Right atrium auricular region (tissue), 2 donors: ENCODE measurements at regions not wholly inside any gene's neighbourhood (a gene's known extent, or its start where the extent isn't known, plus 50 kb on each side); places are given as distances from the start of the nearest gene placed in this dataset.

Source experiments
- DNase-seq: peaks from one replicate; pipeline ENCODE4 v3.0.0-alpha.2; 2019; ENCODE audit warnings: low spot score
- H3K27ac ChIP-seq, 2 donors: fragments of 200-600 bp; sonication (generic); 1 replicate in 1 of 2; 2 replicates in 1 of 2; pipeline ENCODE4 v1.5.1; 2016 to 2019
- H3K27me3 ChIP-seq, 2 donors: fragments of 200-600 bp; sonication (generic); one replicate each; pipeline versions ENCODE4 v1.5.1 to v1.6.0; 2017 to 2019
- H3K36me3 ChIP-seq: fragments of 200-600 bp; sonication (generic); one replicate; pipeline ENCODE4 v1.5.1; 2016
- H3K4me1 ChIP-seq, 2 donors: fragments of 200-600 bp; sonication (generic); one replicate each; pipeline versions ENCODE4 v1.5.1 to v1.6.0; 2017 to 2019
- H3K4me3 ChIP-seq, 2 donors: fragments of 200-600 bp; sonication (generic); 1 replicate in 1 of 2; 2 replicates in 1 of 2; pipeline ENCODE4 v1.5.1; 2017 to 2019; ENCODE audit warnings: mild to moderate bottlenecking in 1 of 2, moderate library complexity in 1 of 2
- H3K9me3 ChIP-seq, 2 donors: fragments of 200-600 bp; sonication (generic); one replicate each; pipeline ENCODE4 v1.5.1; 2019
- TF ChIP-seq, protein P1 (sequence below), 2 donors: fragments of 200-600 bp; sonication (generic); IDR thresholded peaks; one replicate each; pipeline ENCODE4 v1.5.1; 2019; ENCODE audit warnings: antibody characterized with exemption in 2 of 2

DNA sequence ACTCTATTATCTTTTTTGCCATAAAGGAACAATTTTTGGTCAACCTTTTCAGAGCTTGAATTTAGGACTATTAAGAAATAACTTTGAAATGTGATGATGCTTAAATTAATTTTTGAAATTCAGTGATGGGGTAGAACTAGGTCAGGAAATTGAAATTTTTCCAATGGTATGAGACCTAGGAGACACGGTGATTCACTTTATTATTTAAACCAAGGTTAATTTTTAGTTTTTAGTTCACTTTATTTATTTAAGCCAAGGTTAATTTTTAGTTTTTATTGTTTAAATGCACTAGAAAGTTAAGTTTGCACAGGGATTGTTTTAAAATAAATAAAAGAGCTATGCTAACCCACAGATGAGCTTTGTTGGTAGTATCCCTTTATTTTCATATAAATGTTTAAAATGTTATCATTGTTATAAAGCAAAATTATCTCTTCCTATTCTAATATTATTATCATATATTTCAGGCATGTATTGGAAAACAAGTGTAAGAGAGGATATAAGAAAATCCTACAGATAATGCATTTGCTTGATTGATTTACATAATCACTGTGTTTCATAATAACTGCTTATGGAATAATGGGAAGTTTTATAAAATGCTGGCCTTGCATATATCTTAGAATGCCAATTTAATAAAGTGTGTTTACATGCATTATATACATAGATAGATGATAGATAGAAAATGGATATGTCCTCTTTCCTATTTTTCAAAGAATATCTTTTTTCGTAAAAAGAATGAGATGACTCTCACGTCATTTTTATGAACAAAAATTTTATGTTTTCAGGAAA is 163.6 kb downstream of the HGF start:
- DNase-seq = no peak
- no peaks in the 10 kb centered on the region for H3K27me3 ChIP-seq
- H3K4me3 ChIP-seq = no peak overlapping the region
- no peaks in the 10 kb centered on the region for H3K36me3 ChIP-seq
- TF ChIP-seq, protein P1, sequence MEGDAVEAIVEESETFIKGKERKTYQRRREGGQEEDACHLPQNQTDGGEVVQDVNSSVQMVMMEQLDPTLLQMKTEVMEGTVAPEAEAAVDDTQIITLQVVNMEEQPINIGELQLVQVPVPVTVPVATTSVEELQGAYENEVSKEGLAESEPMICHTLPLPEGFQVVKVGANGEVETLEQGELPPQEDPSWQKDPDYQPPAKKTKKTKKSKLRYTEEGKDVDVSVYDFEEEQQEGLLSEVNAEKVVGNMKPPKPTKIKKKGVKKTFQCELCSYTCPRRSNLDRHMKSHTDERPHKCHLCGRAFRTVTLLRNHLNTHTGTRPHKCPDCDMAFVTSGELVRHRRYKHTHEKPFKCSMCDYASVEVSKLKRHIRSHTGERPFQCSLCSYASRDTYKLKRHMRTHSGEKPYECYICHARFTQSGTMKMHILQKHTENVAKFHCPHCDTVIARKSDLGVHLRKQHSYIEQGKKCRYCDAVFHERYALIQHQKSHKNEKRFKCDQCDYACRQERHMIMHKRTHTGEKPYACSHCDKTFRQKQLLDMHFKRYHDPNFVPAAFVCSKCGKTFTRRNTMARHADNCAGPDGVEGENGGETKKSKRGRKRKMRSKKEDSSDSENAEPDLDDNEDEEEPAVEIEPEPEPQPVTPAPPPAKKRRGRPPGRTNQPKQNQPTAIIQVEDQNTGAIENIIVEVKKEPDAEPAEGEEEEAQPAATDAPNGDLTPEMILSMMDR (IDR thresholded peaks at IDR 0.05) = no peak
- H3K27ac ChIP-seq = no peak overlapping the region
- no peaks in the 10 kb centered on the region for H3K4me1 ChIP-seq
- no peaks in the 10 kb centered on the region for H3K9me3 ChIP-seq

DNA sequence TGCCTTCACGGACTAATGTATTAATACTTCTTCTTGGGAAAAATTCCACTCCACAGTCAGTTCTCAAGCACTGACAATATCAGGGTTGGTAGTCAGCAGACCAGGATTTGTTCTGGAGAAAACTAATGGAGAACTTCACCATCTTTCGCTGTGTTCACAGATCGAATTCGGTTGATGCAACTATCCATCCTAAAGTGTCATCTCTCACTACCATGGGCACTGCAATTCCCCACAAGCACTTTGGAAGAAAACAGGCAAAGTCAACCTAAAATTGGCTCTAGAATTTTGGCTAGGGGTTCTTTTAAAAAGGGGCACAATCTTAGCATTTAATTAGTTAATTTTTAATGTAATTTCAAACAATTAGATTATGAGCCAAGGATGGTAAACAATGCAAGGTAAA is 164.4 kb downstream of the HGF start:
- Histone ChIP-seq H3K27me3 (no peaks in the 10 kb centered on the region), H3K4me1 (no peaks in the 10 kb centered on the region), H3K27ac (no peak overlapping the region), H3K9me3 (no peaks in the 10 kb centered on the region), H3K36me3 (no peaks in the 10 kb centered on the region), H3K4me3 (no peak overlapping the region)
- TF ChIP-seq, protein P1 (IDR thresholded peaks at IDR 0.05) = no peak
- no peak for DNase-seq

DNA sequence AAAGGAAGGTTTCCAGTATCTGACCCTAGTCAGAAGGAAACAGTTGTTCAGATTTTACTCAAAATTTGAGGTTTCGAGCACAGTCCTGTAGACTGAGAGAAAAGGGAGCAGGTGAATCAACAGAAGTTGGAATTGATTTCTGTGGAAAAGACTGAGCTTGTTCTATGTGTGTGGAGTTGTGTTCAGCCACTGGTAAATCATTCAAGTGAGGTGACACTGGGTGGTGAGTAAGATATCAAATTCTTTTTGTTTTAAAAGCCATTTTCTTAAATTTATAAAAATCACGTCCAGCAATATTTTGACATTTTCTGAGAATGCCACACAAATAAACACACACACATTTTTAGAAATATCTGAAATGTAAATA is 165.1 kb downstream of the HGF start:
- Histone ChIP-seq H3K36me3 (no peaks in the 10 kb centered on the region), H3K27me3 (no peaks in the 10 kb centered on the region), H3K27ac (no peak overlapping the region), H3K4me1 (no peaks in the 10 kb centered on the region), H3K9me3 (no peaks in the 10 kb centered on the region), H3K4me3 (no peak overlapping the region)
- DNase-seq = no peak
- TF ChIP-seq, protein P1 (IDR thresholded peaks at IDR 0.05) = no peak

DNA sequence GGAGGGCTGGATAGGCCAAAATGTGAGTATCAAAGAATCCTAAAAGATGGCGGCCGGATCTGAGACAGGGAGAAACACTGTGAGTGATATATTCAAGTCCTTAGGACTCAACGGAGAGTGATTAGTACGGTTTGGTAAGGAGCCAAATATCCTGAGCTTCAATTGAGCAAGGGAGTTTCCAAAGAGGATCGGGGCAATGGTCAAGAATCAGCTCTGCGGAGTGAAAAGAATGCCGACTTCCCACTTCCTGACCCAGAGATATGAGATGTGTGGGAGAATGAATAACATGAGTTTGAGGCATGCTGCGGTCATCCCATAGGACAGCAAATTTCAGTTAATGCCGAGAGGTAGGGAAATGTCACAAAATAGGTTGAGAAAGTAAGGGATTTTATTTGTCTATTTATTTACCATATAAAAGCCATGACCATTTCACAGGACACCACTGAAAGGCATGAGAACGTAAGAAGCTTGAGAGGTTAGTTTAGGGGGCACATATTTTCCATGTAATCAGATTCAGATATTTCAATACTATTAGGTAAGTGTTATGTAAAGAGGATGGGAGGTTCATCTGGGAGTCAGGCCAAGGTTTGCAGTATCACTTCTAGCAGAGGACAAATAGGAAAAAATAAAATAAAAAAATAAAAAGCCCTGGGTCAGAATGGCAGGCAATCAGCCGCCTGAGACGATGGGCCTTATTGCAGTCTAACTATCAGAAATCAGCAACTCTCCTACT is 165.6 kb downstream of the HGF start:
- DNase-seq = no peak
- Histone ChIP-seq H3K27ac (no peak overlapping the region), H3K9me3 (no peaks in the 10 kb centered on the region), H3K4me1 (no peaks in the 10 kb centered on the region), H3K4me3 (no peak overlapping the region), H3K27me3 (no peaks in the 10 kb centered on the region), H3K36me3 (no peaks in the 10 kb centered on the region)
- TF ChIP-seq, protein P1 (IDR thresholded peaks at IDR 0.05) = no peak

DNA sequence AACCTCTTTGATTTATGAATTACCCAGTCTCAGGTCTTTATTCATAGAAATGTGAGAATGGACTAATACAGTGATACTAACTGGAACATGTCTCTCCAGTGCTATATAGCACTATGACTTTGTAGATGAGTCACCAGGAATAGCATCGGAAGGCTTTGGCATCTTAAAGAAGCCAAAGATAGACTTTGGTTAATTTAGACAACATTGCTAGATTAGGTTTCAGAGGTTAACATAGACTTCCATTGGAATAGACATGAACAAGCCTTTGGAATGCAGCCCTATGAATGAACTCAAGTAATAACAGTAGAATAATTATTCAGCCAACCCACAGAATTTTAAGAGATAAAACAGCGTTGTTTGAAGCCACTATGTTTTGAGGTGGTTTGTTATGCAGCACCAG is 169.2 kb downstream of the HGF start:
- Histone ChIP-seq H3K27me3 (no peaks in the 10 kb centered on the region), H3K4me1 (no peaks in the 10 kb centered on the region), H3K9me3 (no peaks in the 10 kb centered on the region), H3K4me3 (no peak overlapping the region), H3K36me3 (no peaks in the 10 kb centered on the region), H3K27ac (no peak overlapping the region)
- DNase-seq = no peak
- TF ChIP-seq, protein P1 (IDR thresholded peaks at IDR 0.05) = no peak
